ENCODE measurements at regions not wholly inside any gene's neighbourhood (a gene's known extent, or its start where the extent isn't known, plus 50 kb on each side); places are given as distances from the start of the nearest gene placed in this dataset.

- H3K4me3 ChIP-seq (ENCODE audit: low read depth, low read length, poor library complexity, severe bottlenecking) = no peak overlapping the region
- no peaks in the 10 kb centered on the region for H3K9me3 ChIP-seq (ENCODE audit: low read length)
- no peaks in the 10 kb centered on the region for H3K9me2 ChIP-seq (ENCODE audit: low read depth, low read length)
- H3K27me3 ChIP-seq (ENCODE audit: insufficient read depth, low read length) = no peaks in the 10 kb centered on the region
- no peaks in the 10 kb centered on the region for H4K20me1 ChIP-seq (ENCODE audit: insufficient read depth, low read length)
- no peak overlapping the region for H3K9ac ChIP-seq (ENCODE audit: low read length)
- no peaks in the 10 kb centered on the region for H3F3A ChIP-seq (ENCODE audit: insufficient read depth, low read length)
- H3K36me3 ChIP-seq (ENCODE audit: insufficient read depth, low read length) = no peaks in the 10 kb centered on the region
- H3K27ac ChIP-seq (ENCODE audit: low read depth, low read length, poor library complexity, severe bottlenecking) = no peak overlapping the region
- no peaks in the 10 kb centered on the region for H3K79me2 ChIP-seq (ENCODE audit: insufficient read depth, low read length)
- no peak overlapping the region for H2AFZ ChIP-seq (ENCODE audit: low read length)
- H3K4me1 ChIP-seq (ENCODE audit: insufficient read depth, low read length, severe bottlenecking) = no peaks in the 10 kb centered on the region
- TF ChIP-seq CTCF (IDR thresholded peaks at IDR 0.05; ENCODE audit: low read length) (no peak), EZH2 (IDR thresholded peaks at IDR 0.05; ENCODE audit: borderline replicate concordance, low read length) (no peak)
- no peak overlapping the region for H3K4me2 ChIP-seq (ENCODE audit: low read length)
These were observed 345.1 kb downstream of the PLOD2 start for GRCh38 chr3:145815707-145816413.

GRCh38 chr3:145817870-145818483 is 343.0 kb downstream of the PLOD2 start:
- Histone ChIP-seq H2AFZ (ENCODE audit: low read length) (no peak overlapping the region), H3K9ac (ENCODE audit: low read length) (no peak overlapping the region)

GRCh38 chr3:145820170-145820569 is 340.8 kb downstream of the PLOD2 start:
- Histone ChIP-seq H3K27ac (ENCODE audit: low read depth, low read length, poor library complexity, severe bottlenecking) (no peak overlapping the region), H3K4me3 (ENCODE audit: low read depth, low read length, poor library complexity, severe bottlenecking) (no peak overlapping the region), H3K79me2 (ENCODE audit: insufficient read depth, low read length) (no peaks in the 10 kb centered on the region), H3K9me3 (ENCODE audit: low read length) (no peaks in the 10 kb centered on the region), H3F3A (ENCODE audit: insufficient read depth, low read length) (no peaks in the 10 kb centered on the region), H4K20me1 (ENCODE audit: insufficient read depth, low read length) (no peaks in the 10 kb centered on the region), H3K4me1 (ENCODE audit: insufficient read depth, low read length, severe bottlenecking) (no peaks in the 10 kb centered on the region), H3K27me3 (ENCODE audit: insufficient read depth, low read length) (no peaks in the 10 kb centered on the region), H3K4me2 (ENCODE audit: low read length) (no peak overlapping the region), H2AFZ (ENCODE audit: low read length) (no peak overlapping the region), H3K9ac (ENCODE audit: low read length) (no peak overlapping the region), H3K36me3 (ENCODE audit: insufficient read depth, low read length) (no peaks in the 10 kb centered on the region), H3K9me2 (ENCODE audit: low read depth, low read length) (no peaks in the 10 kb centered on the region)
- TF ChIP-seq CTCF (IDR thresholded peaks at IDR 0.05; ENCODE audit: low read length) (no peak), EZH2 (IDR thresholded peaks at IDR 0.05; ENCODE audit: borderline replicate concordance, low read length) (no peak)

More at GRCh38 chr3:145817870-145818483, 343.0 kb downstream of the PLOD2 start:
- H3K79me2 ChIP-seq (ENCODE audit: insufficient read depth, low read length) = no peaks in the 10 kb centered on the region
- no peak overlapping the region for H3K27ac ChIP-seq (ENCODE audit: low read depth, low read length, poor library complexity, severe bottlenecking)
- H3K9me2 ChIP-seq (ENCODE audit: low read depth, low read length) = no peaks in the 10 kb centered on the region
- no peaks in the 10 kb centered on the region for H3K4me1 ChIP-seq (ENCODE audit: insufficient read depth, low read length, severe bottlenecking)
- no peaks in the 10 kb centered on the region for H3K36me3 ChIP-seq (ENCODE audit: insufficient read depth, low read length)
- H3K9me3 ChIP-seq (ENCODE audit: low read length) = no peaks in the 10 kb centered on the region
- H3K4me3 ChIP-seq (ENCODE audit: low read depth, low read length, poor library complexity, severe bottlenecking) = no peak overlapping the region
- no peaks in the 10 kb centered on the region for H4K20me1 ChIP-seq (ENCODE audit: insufficient read depth, low read length)
- no peak overlapping the region for H3K4me2 ChIP-seq (ENCODE audit: low read length)
- H3F3A ChIP-seq (ENCODE audit: insufficient read depth, low read length) = no peaks in the 10 kb centered on the region
- TF ChIP-seq EZH2 (IDR thresholded peaks at IDR 0.05; ENCODE audit: borderline replicate concordance, low read length) (no peak), CTCF (IDR thresholded peaks at IDR 0.05; ENCODE audit: low read length) (no peak)
- H3K27me3 ChIP-seq (ENCODE audit: insufficient read depth, low read length) = no peaks in the 10 kb centered on the region
